ENCODE measurements at regions not wholly inside any gene's neighbourhood (a gene's known extent, or its start where the extent isn't known, plus 50 kb on each side); places are given as distances from the start of the nearest gene placed in this dataset.

DNA sequence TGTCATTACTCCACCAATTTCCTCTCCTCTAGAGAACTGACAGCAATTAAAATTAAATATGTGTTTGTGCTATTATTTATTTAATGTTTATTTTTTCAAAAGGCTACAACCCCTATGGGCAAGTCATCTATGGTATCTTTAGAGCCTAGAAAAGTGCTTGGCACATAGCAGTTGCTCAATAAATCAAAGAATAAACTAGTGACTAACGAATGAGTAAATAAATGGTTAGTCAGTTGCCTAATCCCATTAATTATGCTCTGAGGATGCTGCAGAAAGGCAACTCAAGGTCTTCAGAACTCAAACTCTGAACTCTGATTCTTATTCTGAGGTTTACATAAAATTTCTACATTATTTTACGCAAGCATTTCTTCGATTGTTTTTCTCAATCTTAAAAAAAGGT is 193.0 kb upstream of the TSHZ2 start:
- no peak for DNase-seq (ENCODE audit: low read depth)

DNA sequence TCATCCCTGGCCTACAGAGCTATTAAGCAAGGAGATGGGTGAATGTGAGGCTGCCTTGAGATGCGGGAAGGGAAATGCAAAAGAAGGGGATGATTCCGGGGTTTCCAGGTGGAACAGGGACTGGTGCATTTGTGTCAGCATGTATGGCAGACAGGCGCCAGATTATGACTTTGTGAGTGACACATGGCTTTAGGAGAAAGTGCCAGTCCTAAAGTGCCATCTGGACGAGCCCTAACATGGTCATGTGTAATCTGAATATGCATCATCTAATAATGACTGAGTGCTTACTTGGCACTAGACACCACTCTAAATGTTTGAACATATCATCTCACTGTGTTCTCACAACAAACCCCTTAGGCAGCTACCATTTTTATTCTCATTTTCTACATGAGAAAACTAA is 195.0 kb upstream of the TSHZ2 start:
- no peak for DNase-seq (ENCODE audit: low read depth)

DNA sequence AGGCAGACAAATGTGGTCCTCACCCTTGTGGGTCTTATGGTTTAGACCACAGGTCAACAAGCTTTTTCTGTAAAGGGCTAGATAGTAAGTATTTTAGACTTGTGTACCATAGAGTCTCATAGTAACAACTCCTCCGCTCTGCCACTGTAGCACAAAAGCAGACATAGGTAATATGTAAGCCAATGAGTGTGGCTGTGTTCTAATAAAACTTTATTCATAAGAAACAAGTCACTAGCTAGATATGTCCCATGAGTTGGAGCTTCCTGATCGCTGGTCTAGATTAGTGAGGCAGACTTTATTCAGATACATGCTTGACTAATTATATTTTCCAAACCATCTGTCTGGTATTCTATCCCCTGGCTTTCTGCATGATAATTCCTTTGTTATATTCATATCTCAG is 196.4 kb upstream of the TSHZ2 start:
- no peak for DNase-seq (ENCODE audit: low read depth)

DNA sequence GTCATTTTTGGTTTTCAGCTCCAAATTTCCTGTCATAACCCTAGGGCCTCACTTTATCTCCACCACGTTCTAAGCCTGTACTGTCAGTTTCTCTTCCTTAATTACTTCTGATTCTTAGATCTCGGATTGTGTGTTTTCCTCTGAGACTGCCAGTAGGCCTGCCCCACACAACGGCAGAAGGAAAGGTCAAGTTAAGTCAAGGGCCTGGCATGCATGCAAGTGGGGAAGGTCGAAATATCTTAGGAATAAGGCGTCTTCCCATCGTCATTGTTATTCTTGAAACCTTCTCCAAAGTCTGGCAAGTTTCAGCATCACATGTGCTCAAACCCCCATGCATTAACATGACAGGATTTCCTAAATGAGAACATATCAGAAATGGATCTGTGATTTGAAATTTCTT is 203.5 kb upstream of the TSHZ2 start:
- DNase-seq (ENCODE audit: low read depth): no peak

DNA sequence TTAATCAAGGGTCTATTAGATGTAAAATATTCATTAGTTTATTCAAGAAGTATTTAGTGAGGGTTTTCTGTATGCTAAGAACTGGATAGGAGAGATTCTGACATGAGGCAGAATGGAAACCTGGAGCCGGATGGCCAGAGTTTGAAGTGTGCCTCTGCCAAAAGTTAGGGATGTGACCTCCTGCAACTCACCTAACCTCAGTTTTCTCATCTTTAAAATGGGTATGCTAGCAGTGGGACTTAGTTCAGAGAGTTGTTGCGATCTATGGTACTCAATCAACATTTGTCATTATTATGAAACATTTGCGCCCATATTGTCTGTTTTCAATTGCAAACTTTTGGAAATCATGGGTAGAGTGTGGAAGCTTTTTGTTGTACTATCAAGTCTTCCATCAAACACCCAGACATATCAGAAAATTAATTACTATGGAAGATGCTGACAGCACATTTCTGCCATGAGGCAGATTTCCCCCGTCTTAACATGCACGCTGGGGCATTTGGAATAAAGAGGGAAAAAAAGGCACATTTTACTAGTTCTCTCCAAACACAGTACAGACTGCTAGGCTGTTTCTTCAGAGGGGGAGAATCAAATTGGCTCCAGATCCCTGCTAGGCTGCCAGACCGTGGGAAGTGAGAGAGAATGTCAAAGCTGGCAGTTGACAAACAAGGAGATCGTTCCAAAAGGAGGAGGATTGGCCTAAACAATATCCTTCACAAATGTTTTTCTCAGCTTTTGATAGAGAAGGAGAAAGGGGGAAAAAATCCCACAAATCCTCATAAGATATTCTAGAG is 205.3 kb upstream of the TSHZ2 start:
- no peak for DNase-seq (ENCODE audit: low read depth)

DNA sequence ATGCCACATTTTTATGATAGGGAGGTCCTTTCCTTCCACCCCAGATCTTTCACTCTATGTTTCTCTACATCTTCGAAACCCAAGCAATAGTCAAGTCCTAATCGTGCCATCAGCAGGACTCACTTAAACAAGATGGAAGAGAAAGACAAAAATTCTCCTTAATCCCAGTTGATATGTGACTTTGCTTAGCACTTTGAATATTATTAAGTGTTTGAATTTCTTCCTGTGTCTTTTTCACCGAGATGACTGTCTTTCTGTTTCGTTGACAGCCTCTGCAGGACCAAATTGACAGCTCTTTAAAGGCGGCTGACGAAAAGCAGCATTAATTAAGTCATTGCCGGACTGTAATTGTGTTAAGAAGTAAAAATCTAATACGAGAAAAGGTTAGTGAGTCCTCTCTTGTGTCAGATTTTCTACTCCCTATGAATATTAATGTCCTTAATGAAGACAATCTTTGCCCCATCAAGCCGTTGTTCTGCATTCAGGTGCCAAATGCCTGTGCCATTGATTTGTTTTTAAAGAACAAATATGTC is 208.8 kb upstream of the TSHZ2 start:
- no peak for DNase-seq (ENCODE audit: low read depth)

DNA sequence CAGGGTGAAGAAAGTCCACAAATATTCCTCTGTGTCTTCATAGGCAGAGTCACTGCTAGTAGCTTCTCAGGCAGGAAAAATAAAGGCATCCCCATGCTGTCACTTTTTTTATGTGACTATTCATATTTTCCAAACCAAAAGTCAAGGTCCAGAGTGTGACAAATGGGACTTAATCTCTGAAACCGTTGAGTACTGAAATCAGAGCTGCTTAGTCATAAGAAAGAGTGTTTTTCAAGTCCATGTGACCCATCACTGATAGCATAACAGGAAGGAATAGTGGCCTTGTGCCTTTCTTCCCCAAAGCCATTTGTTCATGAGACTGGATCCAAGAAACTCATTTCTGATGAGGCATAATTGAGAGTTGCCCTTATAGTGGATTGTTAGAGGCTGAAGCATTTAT is 210.3 kb upstream of the TSHZ2 start:
- no peak for DNase-seq (ENCODE audit: low read depth)

DNA sequence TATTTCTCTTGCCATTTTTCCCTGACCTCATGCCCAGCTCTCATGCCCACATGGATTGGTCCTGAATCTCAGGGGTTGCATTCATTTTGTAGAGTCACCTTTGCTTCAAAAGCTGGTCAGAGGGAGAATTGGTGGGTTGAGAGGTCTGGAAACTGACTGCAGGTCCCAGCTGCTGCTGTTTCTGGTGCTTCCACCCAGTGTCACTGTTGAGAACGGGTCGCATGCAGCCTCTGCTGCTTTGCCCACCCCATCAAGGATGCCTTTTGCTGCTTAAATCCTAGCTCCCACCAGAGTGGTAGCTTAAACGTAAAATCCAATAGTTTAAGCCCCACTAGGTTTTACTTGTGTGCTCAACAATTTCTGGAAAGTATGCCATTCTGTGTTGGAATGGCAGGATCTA is 211.4 kb upstream of the TSHZ2 start:
- DNase-seq (ENCODE audit: low read depth): no peak

DNA sequence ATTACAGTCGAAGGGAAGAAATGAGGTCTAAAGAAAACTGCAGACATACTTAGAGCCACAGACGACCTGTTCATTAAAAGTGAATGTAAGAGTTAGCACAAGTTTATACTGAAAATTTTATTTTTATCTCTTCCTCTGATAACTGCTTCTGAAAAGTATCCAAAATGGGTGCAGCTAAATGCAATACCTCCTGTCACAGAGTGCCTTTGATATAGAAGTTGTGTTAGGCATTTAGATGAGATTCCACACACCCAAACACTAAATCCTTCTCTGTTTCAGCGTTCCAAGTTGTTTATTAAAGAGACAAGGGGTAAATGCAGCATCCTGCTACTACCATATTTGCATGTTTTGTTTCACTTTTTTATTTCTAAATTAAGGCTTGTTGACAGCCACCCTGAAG is 214.7 kb upstream of the TSHZ2 start:
- DNase-seq (ENCODE audit: low read depth): no peak

DNA sequence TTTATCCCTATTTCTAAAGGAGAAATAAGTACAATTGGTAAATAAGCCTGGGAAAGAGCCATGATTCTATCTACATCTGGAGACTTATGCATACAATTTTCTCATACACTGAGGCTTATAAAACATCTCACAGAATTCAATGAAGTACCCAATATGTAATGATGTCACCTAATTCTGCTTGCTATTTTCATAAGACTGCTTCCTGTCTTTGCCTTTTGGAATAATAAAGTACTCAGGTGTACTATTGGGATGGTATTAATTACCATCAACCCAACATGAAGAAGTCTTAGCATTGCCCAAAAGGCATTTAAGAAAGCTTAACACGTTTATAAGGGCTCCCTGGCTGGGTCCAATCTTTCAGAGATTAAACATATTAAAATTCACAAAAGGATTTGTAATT is 216.4 kb upstream of the TSHZ2 start:
- no peak for DNase-seq (ENCODE audit: low read depth)

DNA sequence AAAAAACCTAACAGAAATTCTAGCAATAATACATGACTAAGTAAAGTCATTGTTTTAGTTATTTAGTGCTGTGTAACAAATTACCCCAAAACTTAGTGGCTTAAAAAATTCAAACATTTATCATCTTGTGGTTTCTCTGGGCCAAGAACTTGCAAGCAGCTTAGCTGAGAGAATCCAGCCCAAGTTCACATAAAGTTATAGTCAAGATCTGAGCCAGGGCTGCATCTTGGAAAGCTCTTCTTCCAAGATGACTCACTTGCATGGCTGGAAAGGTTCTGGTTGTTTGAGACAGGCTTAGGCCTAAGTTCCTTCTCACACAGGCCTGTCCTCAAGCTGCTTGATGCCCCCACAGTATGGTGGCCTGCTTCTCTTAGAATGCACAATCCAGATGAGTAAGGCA is 217.8 kb upstream of the TSHZ2 start:
- DNase-seq (ENCODE audit: low read depth): no peak

DNA sequence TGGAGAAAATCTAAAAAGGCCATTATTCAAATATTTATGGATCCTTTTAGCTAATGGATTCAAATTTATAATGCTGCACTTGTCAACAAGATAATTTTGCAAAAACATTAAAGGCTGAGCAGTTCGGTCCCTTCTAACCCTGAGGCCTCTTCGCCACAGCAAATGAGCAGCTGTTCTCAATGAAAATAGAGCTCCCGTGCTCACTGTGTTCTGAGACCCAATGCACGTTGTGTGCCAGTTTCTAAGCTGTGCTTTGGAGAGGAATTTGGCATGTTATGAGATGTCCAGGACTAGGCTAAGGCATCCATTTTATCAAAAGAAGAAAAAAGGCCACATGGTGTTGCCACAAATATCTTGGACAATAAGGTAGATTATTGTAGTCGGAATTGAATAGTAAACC is 220.1 kb upstream of the TSHZ2 start:
- no peak for DNase-seq (ENCODE audit: low read depth)

DNA sequence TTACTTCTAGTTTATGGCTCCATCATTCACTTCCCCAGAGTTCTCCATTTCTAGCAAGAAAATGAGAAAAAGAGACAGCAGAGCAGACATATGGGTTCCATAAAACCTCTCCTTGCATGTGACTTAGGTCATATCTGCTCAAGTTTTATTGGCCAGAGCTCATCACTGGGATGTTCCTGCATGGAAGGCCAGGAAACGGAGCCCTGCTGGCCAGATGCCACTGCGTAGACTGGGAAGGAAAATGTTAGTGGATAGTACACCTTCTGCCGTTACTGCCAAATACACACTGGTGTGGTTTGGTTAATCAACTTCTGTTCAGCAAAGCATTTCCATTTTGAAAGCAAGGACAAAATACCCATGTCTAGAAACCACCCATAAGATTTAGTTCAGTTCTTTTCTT is 220.6 kb upstream of the TSHZ2 start:
- no peak for DNase-seq (ENCODE audit: low read depth)

DNA sequence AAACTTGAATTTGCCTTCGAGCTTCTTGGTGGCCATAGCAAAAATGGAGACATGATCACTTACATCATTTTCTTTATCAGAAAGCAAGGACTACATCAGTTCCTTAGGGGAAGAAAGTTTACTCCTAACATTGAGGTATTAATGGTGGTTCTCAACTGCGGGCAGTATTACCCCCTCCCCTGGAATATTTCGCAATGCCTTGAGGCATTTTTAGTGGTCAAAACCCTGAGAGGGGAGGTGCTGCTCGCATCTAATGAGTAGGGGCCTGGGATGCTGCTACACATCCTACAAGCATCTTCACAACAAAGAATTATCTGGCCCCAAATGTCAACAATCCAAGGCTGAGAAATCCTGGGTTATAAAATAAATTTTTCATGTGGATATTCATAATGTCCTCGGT is 222.2 kb upstream of the TSHZ2 start:
- DNase-seq (ENCODE audit: low read depth): no peak

DNA sequence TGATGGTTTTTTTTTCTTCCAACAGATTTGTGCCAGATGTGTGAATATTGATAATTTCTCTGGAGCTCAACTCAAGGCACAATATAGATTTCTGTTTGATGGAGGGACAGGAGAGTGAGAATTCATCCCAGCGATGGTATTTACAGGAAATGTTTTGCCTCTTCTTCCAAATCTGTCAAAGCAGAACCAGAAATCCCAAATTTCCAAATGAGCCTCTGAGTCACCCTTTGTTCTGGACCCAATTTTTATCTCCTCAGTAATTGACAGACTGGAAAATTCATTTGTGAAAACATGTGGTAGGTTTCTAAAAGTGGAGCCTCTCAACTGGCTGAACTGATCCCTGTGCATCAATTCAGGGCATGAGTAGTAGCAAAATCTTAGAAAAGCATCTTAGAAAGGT is 223.2 kb upstream of the TSHZ2 start:
- no peak for DNase-seq (ENCODE audit: low read depth)

DNA sequence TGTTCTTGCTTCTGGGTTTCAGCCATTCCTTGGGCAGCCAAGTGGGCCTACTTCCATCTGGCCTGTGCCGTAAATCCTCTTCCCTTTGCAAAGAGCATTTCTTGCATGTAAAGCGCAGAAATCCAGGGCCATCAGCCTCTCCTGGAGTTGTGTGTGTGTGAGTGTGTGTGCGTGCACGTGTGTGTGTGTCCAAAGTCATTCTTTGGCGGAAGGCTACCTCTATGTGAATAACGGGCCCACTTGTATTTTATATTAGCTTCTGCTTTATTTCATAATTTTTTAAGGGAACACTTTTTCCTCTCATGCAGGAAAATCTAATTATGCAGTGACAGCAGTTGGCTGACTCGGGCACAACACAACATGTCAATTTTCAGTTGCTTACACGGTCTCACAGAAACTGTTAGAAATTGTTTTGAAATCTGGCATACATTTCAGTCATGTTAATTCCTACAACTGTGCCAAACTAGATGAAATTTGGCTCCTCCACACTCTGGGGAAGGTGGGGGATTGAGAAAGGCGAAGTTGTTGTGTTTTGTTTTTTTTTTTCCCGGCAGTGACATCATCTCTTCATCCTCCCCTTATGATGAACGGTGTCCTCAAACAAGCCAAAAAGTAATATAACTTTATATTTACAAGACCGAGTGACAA is 223.7 kb upstream of the TSHZ2 start:
- DNase-seq (ENCODE audit: low read depth): no peak

DNA sequence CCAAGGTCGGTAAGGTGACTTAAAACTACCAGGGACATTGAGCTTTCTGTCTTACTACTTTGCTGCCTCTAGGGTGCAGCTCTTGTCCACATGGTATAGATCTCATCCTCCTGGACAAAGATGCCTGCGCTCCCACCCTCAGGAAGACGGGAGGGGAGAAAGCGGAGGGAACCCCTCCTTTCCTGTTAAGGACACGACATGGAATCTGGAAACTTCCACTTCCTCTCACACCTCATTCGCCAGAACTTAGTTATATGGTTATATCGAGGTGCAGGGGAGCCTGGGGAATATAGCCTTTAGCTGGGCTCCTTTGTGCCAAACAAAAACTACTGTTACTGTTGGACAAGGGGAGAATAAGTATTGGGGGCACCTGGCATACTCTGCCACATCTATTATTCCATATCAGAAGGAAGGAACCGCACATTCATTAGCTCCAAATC is 224.3 kb upstream of the TSHZ2 start:
- no peak for DNase-seq (ENCODE audit: low read depth)

DNA sequence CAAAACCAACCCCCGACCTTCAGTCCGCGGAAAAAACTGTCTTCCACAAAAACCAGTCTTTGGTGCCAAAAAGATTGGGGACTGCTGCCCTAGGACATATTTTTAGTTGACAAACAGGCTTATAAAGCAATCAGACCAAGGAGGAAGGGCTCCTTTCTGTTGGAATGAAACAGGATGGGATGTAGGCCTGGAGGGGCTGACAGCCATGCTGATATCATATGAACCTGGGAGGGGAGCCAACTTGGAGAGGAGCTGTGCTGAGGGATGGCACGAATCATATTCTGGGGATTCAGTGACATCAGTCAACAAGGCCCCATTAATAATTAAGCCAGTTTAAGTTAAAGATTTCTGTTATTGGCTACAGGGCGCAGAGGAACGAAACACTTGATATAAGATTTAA is 225.4 kb upstream of the TSHZ2 start:
- DNase-seq (ENCODE audit: low read depth): no peak

DNA sequence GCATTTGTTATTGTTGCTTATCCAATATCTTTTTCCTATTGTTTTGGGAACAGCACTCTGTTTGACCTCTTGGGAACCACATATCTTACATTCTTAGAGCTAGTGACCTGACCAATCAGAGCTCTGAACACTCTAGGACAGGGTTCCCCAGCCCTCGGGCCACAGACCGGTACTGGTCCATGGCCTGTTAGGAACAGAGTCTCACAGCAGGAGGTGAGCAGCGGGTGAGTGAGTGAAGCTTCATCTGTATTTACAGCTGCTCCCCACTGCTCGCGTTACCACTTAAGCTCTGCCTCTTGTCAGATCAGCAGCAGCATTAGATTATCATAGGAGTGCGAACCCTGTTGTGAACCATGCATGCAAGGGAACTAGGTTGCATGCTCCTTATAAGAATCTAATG is 226.0 kb upstream of the TSHZ2 start:
- no peak for DNase-seq (ENCODE audit: low read depth)

DNA sequence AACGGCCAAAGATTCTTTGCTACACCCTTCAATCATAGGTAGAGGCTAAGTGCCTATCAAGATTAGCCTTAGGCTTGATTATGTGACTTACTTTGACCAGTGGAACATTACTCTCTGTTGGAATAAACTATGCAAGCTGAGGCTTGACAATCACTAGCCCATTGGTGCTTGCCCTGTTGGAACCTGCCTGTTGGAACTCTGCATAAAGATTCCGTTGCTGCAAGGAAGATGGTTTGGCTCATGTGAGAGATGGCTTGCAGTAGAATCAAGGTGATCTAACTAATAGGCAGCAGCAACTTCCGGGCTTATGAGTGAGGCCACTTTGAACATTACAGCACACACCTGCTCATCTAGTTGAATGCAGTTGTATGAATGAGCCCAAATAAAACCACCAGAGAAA is 227.7 kb upstream of the TSHZ2 start:
- DNase-seq (ENCODE audit: low read depth): no peak

DNA sequence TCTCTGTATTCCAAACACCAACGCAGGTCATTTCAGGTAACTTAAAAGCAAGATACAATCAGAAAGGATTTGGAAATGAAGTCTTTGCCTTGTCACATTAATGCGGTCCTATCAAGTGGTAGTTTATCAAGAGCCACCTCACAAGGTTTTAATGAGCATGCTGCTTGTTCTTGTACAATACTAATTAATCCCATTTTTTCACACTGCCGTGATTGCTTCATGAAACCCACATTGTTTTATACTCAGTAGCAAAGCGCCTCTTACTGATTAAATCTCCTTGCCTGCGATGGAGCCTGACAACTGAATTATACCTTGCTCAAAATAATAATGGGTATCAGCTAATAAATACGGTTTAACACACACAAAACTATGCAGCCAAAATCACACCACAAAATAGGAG is 234.1 kb upstream of the TSHZ2 start:
- no peak for DNase-seq (ENCODE audit: low read depth)

DNA sequence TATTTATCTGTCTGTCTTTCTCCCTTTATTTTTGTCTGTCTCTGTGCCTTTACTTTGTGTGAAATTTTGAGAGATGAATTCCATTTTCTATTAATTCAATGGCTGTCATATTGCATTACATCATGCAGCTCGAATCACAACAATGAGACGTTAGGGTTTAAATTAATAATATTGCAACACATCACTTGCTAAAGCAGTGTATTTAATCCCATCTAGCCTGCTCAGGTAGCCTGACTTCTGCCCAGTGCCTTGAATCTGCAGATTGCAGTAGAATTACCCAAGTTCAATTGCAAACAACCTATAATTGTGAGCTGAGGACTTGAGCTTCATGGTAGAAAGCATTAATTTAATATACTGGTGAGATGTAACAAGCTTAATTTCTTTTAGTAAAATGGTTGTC is 235.7 kb upstream of the TSHZ2 start:
- no peak for DNase-seq (ENCODE audit: low read depth)

DNA sequence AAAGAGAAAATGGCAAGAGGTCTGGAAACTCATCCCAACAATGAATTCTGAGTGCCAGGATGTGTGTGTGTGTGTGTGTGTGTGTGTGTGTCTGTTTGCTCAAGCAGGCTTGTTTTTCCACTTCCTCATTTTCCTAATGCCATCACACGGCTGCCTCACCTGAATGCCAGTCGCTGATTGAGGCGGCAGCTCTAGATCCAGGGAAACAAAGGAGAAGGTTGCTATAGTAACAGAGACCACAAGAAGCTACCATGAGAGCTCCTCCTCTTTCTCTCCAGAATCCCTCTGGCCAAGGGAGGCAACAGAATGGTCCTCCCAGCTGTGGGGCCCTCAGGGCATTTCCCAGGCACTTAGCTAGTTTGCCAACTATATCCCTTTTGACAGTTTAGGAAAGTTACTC is 241.1 kb upstream of the TSHZ2 start:
- DNase-seq (ENCODE audit: low read depth): no peak

Data from amniotic epithelial cell (primary cell).